ENCODE measurements at regions not wholly inside any gene's neighbourhood (a gene's known extent, or its start where the extent isn't known, plus 50 kb on each side); places are given as distances from the start of the nearest gene placed in this dataset.

- Histone ChIP-seq H3K4me3 (ENCODE audit: low read depth, low read length) (no peak overlapping the region), H3K27me3 (ENCODE audit: control insufficient read depth, insufficient read depth, low read length) (no peaks in the 10 kb centered on the region), H3K36me3 (ENCODE audit: control insufficient read depth, insufficient read depth, low read length) (no peaks in the 10 kb centered on the region)
- DNase-seq (ENCODE audit: low read depth) (no peak), FAIRE-seq (no peak)
- TF ChIP-seq, protein P1, sequence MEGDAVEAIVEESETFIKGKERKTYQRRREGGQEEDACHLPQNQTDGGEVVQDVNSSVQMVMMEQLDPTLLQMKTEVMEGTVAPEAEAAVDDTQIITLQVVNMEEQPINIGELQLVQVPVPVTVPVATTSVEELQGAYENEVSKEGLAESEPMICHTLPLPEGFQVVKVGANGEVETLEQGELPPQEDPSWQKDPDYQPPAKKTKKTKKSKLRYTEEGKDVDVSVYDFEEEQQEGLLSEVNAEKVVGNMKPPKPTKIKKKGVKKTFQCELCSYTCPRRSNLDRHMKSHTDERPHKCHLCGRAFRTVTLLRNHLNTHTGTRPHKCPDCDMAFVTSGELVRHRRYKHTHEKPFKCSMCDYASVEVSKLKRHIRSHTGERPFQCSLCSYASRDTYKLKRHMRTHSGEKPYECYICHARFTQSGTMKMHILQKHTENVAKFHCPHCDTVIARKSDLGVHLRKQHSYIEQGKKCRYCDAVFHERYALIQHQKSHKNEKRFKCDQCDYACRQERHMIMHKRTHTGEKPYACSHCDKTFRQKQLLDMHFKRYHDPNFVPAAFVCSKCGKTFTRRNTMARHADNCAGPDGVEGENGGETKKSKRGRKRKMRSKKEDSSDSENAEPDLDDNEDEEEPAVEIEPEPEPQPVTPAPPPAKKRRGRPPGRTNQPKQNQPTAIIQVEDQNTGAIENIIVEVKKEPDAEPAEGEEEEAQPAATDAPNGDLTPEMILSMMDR (IDR thresholded peaks at IDR 0.05; ENCODE audit: insufficient read depth, low read length, severe bottlenecking), result no peak
These were observed 103.6 kb upstream of the AGBL1 start for GRCh38 chr15:85976102-85976501.

GRCh38 chr15:85976986-85977385 is 102.7 kb upstream of the AGBL1 start:
- no peak overlapping the region for H3K4me3 ChIP-seq (ENCODE audit: low read depth, low read length)
- FAIRE-seq (no peak), DNase-seq (ENCODE audit: low read depth) (peak; percentile 87)
- no peaks in the 10 kb centered on the region for H3K27me3 ChIP-seq (ENCODE audit: control insufficient read depth, insufficient read depth, low read length)
- no peaks in the 10 kb centered on the region for H3K36me3 ChIP-seq (ENCODE audit: control insufficient read depth, insufficient read depth, low read length)
- TF ChIP-seq, protein P1 (IDR thresholded peaks at IDR 0.05; ENCODE audit: insufficient read depth, low read length, severe bottlenecking), result no peak

DNA sequence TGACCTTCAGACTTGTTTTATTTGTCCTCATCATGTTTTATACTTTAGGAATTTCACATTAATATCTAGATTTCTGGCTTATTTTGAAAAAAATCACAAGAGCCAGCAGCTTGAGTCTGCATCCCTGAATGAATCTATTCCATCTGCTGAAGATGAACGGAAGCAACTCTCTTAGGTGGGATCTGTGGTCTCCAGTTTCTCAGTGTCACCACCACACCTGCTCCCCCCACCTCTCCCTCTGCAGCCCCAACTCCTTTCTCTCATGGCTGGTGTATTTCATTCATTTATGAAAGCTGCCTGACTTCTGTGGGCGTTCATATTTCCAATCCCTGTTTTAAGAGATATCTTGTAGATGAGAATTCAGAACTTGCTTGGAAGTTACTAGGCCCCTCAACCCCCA is 102.1 kb upstream of the AGBL1 start:
- Histone ChIP-seq H3K36me3 (ENCODE audit: control insufficient read depth, insufficient read depth, low read length) (no peaks in the 10 kb centered on the region), H3K27me3 (ENCODE audit: control insufficient read depth, insufficient read depth, low read length) (no peaks in the 10 kb centered on the region), H3K4me3 (ENCODE audit: low read depth, low read length) (no peak overlapping the region)
- TF ChIP-seq, protein P1 (IDR thresholded peaks at IDR 0.05; ENCODE audit: insufficient read depth, low read length, severe bottlenecking), result no peak
- DNase-seq (ENCODE audit: low read depth) (no peak), FAIRE-seq (no peak)

DNA sequence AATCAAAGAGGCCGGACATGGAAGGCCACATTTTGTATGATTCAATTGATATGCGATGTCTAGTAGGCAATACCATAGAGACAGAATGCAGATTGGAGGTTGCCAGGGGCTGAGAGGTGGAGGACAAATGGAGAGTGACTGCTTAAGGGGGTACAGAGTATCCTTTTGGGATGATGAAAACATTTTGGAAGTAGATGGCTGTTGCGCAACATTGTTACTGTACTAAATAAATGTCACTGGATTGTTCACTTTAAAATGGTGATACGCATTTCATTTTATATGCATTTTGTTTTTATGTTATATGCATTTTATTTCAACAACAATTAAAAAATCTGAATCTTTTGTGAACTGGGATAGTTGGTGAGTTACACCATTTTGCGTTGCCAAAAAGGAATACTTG is 99.7 kb upstream of the AGBL1 start:
- Histone ChIP-seq H3K4me3 (ENCODE audit: low read depth, low read length) (no peak overlapping the region), H3K36me3 (ENCODE audit: control insufficient read depth, insufficient read depth, low read length) (no peaks in the 10 kb centered on the region), H3K27me3 (ENCODE audit: control insufficient read depth, insufficient read depth, low read length) (no peaks in the 10 kb centered on the region)
- no peak for FAIRE-seq
- TF ChIP-seq, protein P1 (IDR thresholded peaks at IDR 0.05; ENCODE audit: insufficient read depth, low read length, severe bottlenecking), result no peak
- no peak for DNase-seq (ENCODE audit: low read depth)

DNA sequence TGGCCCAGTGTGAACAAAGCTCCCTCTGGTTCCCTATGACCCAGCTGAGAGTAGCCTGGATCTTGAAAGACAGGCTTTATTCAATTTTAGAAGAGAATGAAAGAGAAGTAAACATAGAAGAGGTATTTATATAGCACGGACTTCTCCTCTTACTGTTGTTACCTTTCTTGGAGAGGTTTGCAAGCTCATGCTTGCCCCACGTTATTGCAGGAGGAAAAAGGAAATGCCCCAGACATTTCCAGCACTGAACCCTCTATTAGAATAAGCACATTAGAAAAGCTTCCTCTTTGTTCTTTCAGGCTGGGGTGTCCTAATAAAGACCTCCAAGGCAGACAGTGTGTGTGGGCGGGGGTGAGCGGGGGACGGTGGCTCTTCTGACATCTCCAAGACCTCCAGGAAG is 98.7 kb upstream of the AGBL1 start:
- H3K4me3 ChIP-seq (ENCODE audit: low read depth, low read length), result no peak overlapping the region
- TF ChIP-seq, protein P1 (IDR thresholded peaks at IDR 0.05; ENCODE audit: insufficient read depth, low read length, severe bottlenecking), result no peak
- H3K27me3 ChIP-seq (ENCODE audit: control insufficient read depth, insufficient read depth, low read length), result no peaks in the 10 kb centered on the region
- peak; percentile 75 for DNase-seq (ENCODE audit: low read depth)
- H3K36me3 ChIP-seq (ENCODE audit: control insufficient read depth, insufficient read depth, low read length), result no peaks in the 10 kb centered on the region
- FAIRE-seq, result no peak

DNA sequence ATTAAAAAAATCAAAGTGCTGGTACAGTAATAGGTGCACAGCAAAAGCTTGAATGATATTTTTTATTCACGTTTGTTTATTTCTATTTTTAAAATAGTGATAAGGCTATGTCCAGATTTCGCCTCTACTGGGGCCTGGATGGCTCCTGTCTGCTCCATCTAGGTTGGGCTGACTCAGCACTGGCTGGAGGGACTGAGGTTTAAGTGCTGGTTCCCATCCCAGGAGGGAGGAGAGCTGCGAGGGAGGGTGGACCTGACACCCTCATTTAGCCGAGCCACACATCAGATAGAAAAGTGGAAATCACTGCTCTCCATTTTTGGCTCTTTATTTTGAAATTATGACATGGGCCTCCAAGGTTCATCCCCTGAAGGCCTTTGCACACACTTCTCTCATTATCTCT is 95.4 kb upstream of the AGBL1 start:
- TF ChIP-seq, protein P1 (IDR thresholded peaks at IDR 0.05; ENCODE audit: insufficient read depth, low read length, severe bottlenecking), result no peak
- no peaks in the 10 kb centered on the region for H3K27me3 ChIP-seq (ENCODE audit: control insufficient read depth, insufficient read depth, low read length)
- H3K36me3 ChIP-seq (ENCODE audit: control insufficient read depth, insufficient read depth, low read length), result no peaks in the 10 kb centered on the region
- no peak for DNase-seq (ENCODE audit: low read depth)
- no peak for FAIRE-seq
- H3K4me3 ChIP-seq (ENCODE audit: low read depth, low read length), result no peak overlapping the region

Data from bronchial epithelial cell (primary cell).